ENCODE measurements at regions not wholly inside any gene's neighbourhood (a gene's known extent, or its start where the extent isn't known, plus 50 kb on each side); places are given as distances from the start of the nearest gene placed in this dataset.

GRCh38 chr9:74358959-74359358, 138.2 kb upstream of the RORB start:
- no peak for TF ChIP-seq POLR2AphosphoS5 (IDR thresholded peaks at IDR 0.05; ENCODE audit: low read depth, low read length)
- TF ChIP-seq SIN3A (IDR thresholded peaks at IDR 0.05; ENCODE audit: borderline replicate concordance, insufficient read depth, low read length) = no peak
- no peak for TF ChIP-seq TAF1 (IDR thresholded peaks at IDR 0.05; ENCODE audit: borderline replicate concordance, insufficient read depth, low read length)
- no peak for TF ChIP-seq FOXP2 (optimal IDR thresholded peaks at IDR 0.05; ENCODE audit: borderline replicate concordance, extremely low read depth, extremely low read length, insufficient read depth)
- TF ChIP-seq REST (IDR thresholded peaks at IDR 0.05; ENCODE audit: insufficient read depth in 1 of 2, low read depth in 2 of 2, low read length in 2 of 2) = no peak

- TF ChIP-seq FOXP2 (optimal IDR thresholded peaks at IDR 0.05; ENCODE audit: borderline replicate concordance, extremely low read depth, extremely low read length, insufficient read depth) = no peak
- TF ChIP-seq POLR2AphosphoS5 (IDR thresholded peaks at IDR 0.05; ENCODE audit: low read depth, low read length) = no peak
- no peak for TF ChIP-seq SIN3A (IDR thresholded peaks at IDR 0.05; ENCODE audit: borderline replicate concordance, insufficient read depth, low read length)
- no peak for TF ChIP-seq REST (IDR thresholded peaks at IDR 0.05; ENCODE audit: insufficient read depth in 1 of 2, low read depth in 2 of 2, low read length in 2 of 2)
Measured at GRCh38 chr9:74361508-74361907, 135.6 kb upstream of the RORB start.

GRCh38 chr9:74362423-74362822, 134.7 kb upstream of the RORB start:
- TF ChIP-seq FOXP2 (optimal IDR thresholded peaks at IDR 0.05; ENCODE audit: borderline replicate concordance, extremely low read depth, extremely low read length, insufficient read depth) (no peak), REST (IDR thresholded peaks at IDR 0.05; ENCODE audit: insufficient read depth in 1 of 2, low read depth in 2 of 2, low read length in 2 of 2) (peak in 1 of 2 experiments; percentile 86; a peak in 2 of 4 replicates)

- TF ChIP-seq FOXP2 (optimal IDR thresholded peaks at IDR 0.05; ENCODE audit: borderline replicate concordance, extremely low read depth, extremely low read length, insufficient read depth) (no peak), POLR2AphosphoS5 (IDR thresholded peaks at IDR 0.05; ENCODE audit: low read depth, low read length) (no peak), TAF1 (IDR thresholded peaks at IDR 0.05; ENCODE audit: borderline replicate concordance, insufficient read depth, low read length) (no peak), SIN3A (IDR thresholded peaks at IDR 0.05; ENCODE audit: borderline replicate concordance, insufficient read depth, low read length) (no peak), REST (IDR thresholded peaks at IDR 0.05; ENCODE audit: insufficient read depth in 1 of 2, low read depth in 2 of 2, low read length in 2 of 2) (no peak)
Measured at GRCh38 chr9:74366111-74366510, 131.0 kb upstream of the RORB start.

- TF ChIP-seq TAF1 (IDR thresholded peaks at IDR 0.05; ENCODE audit: borderline replicate concordance, insufficient read depth, low read length) (no peak), SIN3A (IDR thresholded peaks at IDR 0.05; ENCODE audit: borderline replicate concordance, insufficient read depth, low read length) (no peak), REST (IDR thresholded peaks at IDR 0.05; ENCODE audit: insufficient read depth in 1 of 2, low read depth in 2 of 2, low read length in 2 of 2) (no peak), FOXP2 (optimal IDR thresholded peaks at IDR 0.05; ENCODE audit: borderline replicate concordance, extremely low read depth, extremely low read length, insufficient read depth) (no peak), POLR2AphosphoS5 (IDR thresholded peaks at IDR 0.05; ENCODE audit: low read depth, low read length) (no peak)
Measured at GRCh38 chr9:74369844-74370243, 127.3 kb upstream of the RORB start.

Measured in PFSK-1 (cell line).